ENCODE measurements at regions not wholly inside any gene's neighbourhood (a gene's known extent, or its start where the extent isn't known, plus 50 kb on each side); places are given as distances from the start of the nearest gene placed in this dataset.
"Not testable (repeated sequence)": the region's sequence is repeated elsewhere in the genome, so short reads cannot be mapped to it uniquely, and the experiment has no call there.

DNA sequence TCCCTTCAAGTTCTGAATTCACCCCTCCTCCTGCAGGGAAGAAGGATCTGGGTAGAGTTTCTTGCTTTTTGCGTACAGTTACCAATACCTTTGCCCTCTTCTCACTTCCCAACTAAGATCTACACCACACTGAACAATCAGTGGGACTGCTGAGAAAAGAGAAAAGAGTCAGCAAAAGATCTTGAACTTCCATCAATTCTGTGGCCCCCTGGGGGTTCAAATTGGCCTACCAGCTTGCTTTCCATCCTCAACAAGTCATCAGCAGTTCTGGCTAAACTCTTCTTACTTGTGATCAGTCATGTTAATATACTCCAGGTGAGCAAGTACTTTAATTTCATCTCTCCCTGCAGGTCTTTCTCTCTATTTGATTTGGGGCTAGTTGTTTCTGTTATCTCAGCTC lies 739.3 kb upstream of the LRRTM4 start:
- ChIA-PET CTCF (no interaction called here), POLR2A (no interaction called here)
- no peak for DNase-seq (ENCODE audit: low read depth, low spot score)
- TF ChIP-seq, protein P1, sequence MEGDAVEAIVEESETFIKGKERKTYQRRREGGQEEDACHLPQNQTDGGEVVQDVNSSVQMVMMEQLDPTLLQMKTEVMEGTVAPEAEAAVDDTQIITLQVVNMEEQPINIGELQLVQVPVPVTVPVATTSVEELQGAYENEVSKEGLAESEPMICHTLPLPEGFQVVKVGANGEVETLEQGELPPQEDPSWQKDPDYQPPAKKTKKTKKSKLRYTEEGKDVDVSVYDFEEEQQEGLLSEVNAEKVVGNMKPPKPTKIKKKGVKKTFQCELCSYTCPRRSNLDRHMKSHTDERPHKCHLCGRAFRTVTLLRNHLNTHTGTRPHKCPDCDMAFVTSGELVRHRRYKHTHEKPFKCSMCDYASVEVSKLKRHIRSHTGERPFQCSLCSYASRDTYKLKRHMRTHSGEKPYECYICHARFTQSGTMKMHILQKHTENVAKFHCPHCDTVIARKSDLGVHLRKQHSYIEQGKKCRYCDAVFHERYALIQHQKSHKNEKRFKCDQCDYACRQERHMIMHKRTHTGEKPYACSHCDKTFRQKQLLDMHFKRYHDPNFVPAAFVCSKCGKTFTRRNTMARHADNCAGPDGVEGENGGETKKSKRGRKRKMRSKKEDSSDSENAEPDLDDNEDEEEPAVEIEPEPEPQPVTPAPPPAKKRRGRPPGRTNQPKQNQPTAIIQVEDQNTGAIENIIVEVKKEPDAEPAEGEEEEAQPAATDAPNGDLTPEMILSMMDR (IDR thresholded peaks at IDR 0.05; ENCODE audit: insufficient read depth, low read length, missing control alignments) = no peak
- H3K4me3 ChIP-seq (ENCODE audit: low read depth, low read length) = no peak overlapping the region

DNA sequence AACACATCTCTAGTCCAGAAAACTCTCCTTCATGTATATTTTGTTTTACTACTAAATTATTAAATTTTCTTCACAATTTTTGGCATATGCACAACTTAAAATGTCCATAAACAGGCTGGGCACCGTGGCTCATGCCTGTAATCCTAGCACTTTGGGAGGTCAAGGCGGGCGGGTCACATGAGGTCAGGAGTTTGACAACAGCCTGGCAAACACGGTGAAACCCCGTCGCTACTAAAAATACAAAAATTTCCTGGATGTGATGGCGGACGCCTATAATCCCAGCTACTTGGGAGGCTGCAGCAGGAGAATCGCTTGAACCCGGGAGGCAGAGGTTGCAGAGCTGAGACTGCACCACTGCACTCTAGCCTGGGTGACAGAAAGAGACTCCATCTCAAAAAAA lies 739.9 kb upstream of the LRRTM4 start:
- H3K4me3 ChIP-seq (ENCODE audit: low read depth, low read length); CTCF ChIA-PET; POLR2A ChIA-PET; DNase-seq (ENCODE audit: low read depth, low spot score): not testable (repeated sequence)

DNA sequence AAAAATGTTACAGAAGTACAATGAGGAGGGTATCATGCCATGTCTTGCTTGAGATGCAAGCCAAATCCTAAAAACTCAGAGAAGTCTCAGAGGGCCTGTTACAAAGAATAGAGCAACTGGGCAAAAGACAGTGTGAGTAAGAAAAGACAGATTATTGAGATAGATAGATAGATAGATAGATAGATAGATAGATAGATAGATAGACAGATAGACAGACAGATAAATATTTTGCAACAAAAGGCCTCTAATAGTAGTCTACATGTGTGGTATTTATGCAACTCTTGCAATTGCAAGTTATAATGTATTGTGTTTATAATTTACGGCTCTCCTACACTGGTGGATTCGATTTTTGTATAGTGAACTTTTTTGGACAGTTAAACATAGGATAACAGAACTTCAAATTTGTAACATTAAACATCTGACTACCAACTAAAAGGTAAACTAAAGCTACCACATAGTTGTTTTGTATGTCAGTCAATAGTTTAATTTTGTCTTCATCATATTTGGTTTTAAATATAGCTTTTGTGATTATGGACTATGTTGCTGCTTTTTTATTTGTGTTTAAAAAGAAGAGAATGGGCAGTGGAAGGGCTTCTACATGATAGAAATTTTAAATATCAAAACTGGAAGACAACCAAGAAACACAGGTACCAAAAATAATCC lies 740.7 kb upstream of the LRRTM4 start:
- DNase-seq (ENCODE audit: low read depth, low spot score) = no peak
- ChIA-PET POLR2A (no interaction called here), CTCF (no interaction called here)
- TF ChIP-seq, protein P1 (IDR thresholded peaks at IDR 0.05; ENCODE audit: insufficient read depth, low read length, missing control alignments) = no peak
- H3K4me3 ChIP-seq (ENCODE audit: low read depth, low read length) = no peak overlapping the region

DNA sequence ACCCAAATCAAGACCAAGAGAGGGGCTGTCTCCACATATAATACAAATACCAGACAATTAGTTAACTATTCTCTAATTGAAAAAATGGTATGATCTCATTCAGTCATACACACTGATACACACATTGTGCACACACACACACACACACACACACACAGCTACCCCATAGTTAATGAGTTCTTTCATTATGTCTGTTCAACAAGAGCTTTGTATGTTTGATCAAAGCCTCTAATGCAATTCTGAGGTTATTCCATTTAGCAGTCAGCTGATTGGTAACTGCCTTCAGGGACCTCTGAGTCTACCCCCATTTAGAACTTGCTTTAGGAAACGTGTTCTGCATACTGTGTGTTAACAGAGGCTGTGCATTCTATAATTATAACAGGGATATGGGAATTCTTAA lies 741.4 kb upstream of the LRRTM4 start:
- CTCF ChIA-PET = no interaction called here
- POLR2A ChIA-PET = no interaction called here
- DNase-seq (ENCODE audit: low read depth, low spot score) = no peak
- H3K4me3 ChIP-seq (ENCODE audit: low read depth, low read length) = no peak overlapping the region
- TF ChIP-seq, protein P1 (IDR thresholded peaks at IDR 0.05; ENCODE audit: insufficient read depth, low read length, missing control alignments) = no peak

DNA sequence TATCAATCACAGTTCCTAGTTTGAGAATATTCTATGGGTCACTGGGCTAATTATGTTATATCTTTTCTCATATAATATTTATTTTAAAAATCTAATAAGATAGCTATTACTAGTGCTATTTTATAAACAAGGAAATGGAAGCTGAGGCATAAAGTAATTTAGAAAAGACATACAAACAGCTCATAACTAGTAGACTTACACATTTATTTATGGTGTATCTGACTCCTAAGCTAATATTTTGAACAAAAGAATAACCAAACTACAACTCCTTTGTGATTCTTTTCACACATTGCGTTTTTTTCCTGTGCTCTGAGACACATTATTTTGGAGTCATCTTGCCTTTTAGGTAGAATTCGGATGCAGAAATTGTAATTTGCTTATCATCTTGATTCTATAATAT lies 742.0 kb upstream of the LRRTM4 start:
- TF ChIP-seq, protein P1 (IDR thresholded peaks at IDR 0.05; ENCODE audit: insufficient read depth, low read length, missing control alignments) = no peak
- DNase-seq (ENCODE audit: low read depth, low spot score) = no peak
- POLR2A ChIA-PET = no interaction called here
- H3K4me3 ChIP-seq (ENCODE audit: low read depth, low read length) = no peak overlapping the region
- CTCF ChIA-PET = no interaction called here

DNA sequence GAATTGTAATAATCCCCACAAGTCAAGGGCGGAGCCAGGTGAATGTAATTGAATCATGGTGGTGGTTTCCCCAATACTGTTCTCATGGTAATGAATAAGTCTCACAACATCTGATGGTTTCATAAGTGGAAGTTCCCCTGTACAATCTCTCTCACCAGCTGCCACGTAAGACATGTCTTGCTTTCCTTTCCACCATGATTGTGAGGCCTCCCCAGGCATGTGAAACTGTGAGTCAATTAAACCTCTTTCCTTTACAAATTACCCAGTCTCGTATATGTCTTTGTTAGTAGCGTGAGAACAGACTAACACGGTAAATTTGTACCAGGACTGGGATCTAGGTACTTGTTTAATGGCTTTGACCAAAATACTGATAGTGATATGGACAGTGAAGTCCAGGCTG lies 744.3 kb upstream of the REG3G start:
- H3K4me3 ChIP-seq (ENCODE audit: low read depth, low read length) = no peak overlapping the region
- ChIA-PET POLR2A (no interaction called here), CTCF (no interaction called here)
- TF ChIP-seq, protein P1 (IDR thresholded peaks at IDR 0.05; ENCODE audit: insufficient read depth, low read length, missing control alignments) = no peak
- DNase-seq (ENCODE audit: low read depth, low spot score) = no peak

DNA sequence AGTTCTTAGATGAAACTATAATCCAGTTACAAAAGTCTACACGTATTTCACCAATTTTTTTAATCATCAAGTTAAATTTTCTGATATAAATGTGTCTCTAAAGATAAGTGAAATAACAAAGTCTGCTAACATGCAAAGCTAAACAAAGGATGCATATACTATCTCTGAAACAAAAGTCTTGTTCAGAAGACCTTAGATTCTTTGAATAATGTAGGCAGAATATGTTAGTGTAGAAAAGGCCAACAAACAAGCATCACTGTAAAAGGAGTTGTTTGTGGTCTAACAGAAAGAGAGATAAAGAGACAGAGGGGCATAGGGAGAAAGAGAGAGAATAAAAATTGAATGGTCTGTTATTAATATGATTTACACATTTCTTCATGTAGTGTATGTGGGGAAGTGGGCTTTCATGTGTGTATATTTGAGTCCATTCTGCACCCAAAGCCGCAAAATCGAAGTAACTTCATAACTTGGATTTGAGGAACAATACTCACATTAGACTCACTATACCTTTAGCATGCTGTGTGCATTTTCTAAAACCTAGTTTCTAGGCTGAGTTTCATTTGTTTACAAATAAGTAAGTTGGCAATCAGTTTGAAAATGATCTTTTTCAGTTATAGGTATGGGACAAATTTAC lies 734.8 kb upstream of the REG3G start:
- POLR2A ChIA-PET = no interaction called here
- CTCF ChIA-PET = no interaction called here
- TF ChIP-seq, protein P1 (IDR thresholded peaks at IDR 0.05; ENCODE audit: insufficient read depth, low read length, missing control alignments) = no peak
- H3K4me3 ChIP-seq (ENCODE audit: low read depth, low read length) = no peak overlapping the region
- no peak for DNase-seq (ENCODE audit: low read depth, low spot score)
